ENCODE measurements at regions not wholly inside any gene's neighbourhood (a gene's known extent, or its start where the extent isn't known, plus 50 kb on each side); places are given as distances from the start of the nearest gene placed in this dataset.
"Not testable (repeated sequence)": the region's sequence is repeated elsewhere in the genome, so short reads cannot be mapped to it uniquely, and the experiment has no call there.

DNA sequence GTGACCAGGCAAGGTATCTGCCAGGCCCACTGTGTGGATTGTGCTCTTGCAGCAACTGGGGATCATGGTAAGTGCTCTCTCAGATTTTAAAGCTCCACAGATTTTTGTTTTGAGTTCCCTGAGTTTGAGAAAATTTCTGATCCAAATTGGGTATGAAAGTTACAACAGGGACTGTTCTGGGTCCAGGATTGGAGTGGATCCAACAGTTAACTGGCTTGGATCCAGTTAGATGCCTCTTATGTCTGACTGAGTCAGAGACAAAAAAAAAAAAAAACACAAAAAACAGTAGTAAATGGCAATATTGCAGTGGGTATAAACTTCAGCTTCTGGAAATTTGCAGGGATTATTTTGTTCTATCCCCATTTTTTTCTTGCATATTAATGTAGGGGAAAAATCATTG is 598.8 kb downstream of the C12orf50 start:
- DNase-seq (no peak), ATAC-seq (ENCODE audit: low read depth) (no peak)
- TF ChIP-seq, protein P1, sequence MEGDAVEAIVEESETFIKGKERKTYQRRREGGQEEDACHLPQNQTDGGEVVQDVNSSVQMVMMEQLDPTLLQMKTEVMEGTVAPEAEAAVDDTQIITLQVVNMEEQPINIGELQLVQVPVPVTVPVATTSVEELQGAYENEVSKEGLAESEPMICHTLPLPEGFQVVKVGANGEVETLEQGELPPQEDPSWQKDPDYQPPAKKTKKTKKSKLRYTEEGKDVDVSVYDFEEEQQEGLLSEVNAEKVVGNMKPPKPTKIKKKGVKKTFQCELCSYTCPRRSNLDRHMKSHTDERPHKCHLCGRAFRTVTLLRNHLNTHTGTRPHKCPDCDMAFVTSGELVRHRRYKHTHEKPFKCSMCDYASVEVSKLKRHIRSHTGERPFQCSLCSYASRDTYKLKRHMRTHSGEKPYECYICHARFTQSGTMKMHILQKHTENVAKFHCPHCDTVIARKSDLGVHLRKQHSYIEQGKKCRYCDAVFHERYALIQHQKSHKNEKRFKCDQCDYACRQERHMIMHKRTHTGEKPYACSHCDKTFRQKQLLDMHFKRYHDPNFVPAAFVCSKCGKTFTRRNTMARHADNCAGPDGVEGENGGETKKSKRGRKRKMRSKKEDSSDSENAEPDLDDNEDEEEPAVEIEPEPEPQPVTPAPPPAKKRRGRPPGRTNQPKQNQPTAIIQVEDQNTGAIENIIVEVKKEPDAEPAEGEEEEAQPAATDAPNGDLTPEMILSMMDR (IDR thresholded peaks at IDR 0.05) = no peak
- Mint-ChIP-seq H3K36me3 (ENCODE audit: low read depth) (no peaks in the 10 kb centered on the region), H3K27ac (no peak overlapping the region), H3K4me1 (no peaks in the 10 kb centered on the region), H3K27me3 (no peaks in the 10 kb centered on the region), H3K9me3 (peaks cover 10% of the 10 kb centered on the region), H3K4me3 (no peak overlapping the region)
- ChIA-PET POLR2A (no interaction called here), CTCF (no interaction called here)
- intact Hi-C loops (cut with micrococcal nuclease) = no loop called here

DNA sequence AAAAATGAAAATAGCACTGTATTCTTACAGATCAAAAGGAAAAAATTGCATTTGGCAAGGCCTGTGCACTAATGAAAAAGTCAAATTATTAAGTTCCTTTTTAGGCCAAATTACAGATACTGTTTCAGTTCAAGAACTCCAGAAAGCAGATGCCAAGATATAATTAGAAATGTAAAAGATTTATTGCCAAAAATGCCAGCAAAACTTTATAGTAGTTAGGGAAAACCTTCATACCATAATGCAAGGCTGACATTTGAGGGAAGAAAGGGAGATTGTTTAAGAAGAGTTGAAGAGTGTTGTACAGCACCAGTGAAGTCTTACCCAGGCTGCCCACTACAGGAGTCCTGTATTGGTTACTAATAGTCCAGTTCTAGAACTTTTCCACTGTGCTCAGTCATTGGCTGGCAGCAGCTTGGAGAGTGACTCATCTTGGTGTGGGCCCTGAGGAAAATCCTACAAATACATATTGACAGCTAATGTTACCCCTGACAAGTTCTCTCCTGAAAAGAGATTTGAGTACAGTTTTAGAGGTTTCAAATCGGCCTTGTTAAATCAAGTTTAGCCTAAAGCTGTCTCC is 600.4 kb downstream of the C12orf50 start:
- DNase-seq = no peak
- POLR2A ChIA-PET = no interaction called here
- H3K4me3 Mint-ChIP-seq = no peak overlapping the region
- CTCF ChIA-PET = no interaction called here
- no peak overlapping the region for H3K27ac Mint-ChIP-seq
- H3K9me3 Mint-ChIP-seq = peaks cover 10% of the 10 kb centered on the region
- no peaks in the 10 kb centered on the region for H3K27me3 Mint-ChIP-seq
- no peaks in the 10 kb centered on the region for H3K36me3 Mint-ChIP-seq (ENCODE audit: low read depth)
- TF ChIP-seq, protein P1 (IDR thresholded peaks at IDR 0.05) = no peak
- no peak for ATAC-seq (ENCODE audit: low read depth)
- intact Hi-C loops (cut with micrococcal nuclease) = no loop called here
- no peaks in the 10 kb centered on the region for H3K4me1 Mint-ChIP-seq

DNA sequence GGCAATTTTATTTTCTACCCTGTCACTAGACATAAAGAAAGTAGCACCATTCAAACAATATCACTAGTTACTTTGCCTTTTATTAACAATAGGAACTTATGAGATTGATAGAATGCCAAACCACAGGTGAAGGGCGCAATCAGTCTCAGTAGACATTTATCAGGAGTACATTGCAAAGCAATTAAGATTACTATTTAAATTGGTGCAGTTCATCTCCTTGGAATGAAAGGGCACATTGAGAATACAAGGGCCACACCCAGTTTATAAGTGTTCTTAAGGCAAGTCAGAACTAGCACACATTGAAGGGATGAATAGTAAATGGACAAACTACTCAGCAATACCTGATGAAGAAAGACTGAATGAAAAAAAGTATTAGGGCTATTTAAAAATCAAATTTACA is 601.4 kb downstream of the C12orf50 start:
- POLR2A ChIA-PET = no interaction called here
- ATAC-seq (ENCODE audit: low read depth) (no peak), DNase-seq (no peak)
- peaks cover 12% of the 10 kb centered on the region for H3K9me3 Mint-ChIP-seq
- no peak overlapping the region for H3K4me3 Mint-ChIP-seq
- no peaks in the 10 kb centered on the region for H3K27me3 Mint-ChIP-seq
- CTCF ChIA-PET = no interaction called here
- TF ChIP-seq, protein P1 (IDR thresholded peaks at IDR 0.05) = no peak
- no peaks in the 10 kb centered on the region for H3K36me3 Mint-ChIP-seq (ENCODE audit: low read depth)
- intact Hi-C loops (cut with micrococcal nuclease) = no loop called here
- no peaks in the 10 kb centered on the region for H3K4me1 Mint-ChIP-seq
- H3K27ac Mint-ChIP-seq = no peak overlapping the region

DNA sequence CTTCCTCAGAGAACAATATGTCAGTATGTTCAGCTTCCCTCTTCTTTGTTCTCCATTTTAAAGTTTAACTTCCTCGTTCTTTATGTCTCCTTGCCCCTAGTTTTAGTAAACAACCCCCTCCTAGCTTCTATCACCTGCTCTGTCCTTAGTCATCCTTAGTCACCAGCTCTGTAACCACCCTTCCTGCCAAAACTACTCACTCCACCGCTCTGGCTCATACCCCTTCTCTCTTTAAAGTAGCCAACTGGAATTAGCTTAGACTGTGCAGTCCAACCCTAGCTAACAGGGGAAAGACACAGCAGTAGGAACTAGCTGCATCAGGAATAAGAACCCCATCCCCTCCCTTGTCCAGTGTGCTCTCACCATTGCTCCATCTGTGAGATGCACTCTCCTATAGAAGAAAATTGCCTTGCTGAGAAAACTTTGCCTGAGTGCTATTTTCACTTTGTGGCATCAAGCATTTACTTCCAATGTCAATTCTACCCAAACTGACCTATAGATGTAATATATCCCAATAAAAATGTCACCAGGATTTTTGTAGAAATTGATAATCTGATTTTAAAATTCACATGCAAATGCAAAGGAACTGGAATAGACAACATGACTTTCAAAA is 603.2 kb downstream of the C12orf50 start:
- no peaks in the 10 kb centered on the region for H3K4me1 Mint-ChIP-seq
- DNase-seq = no peak
- ChIA-PET CTCF (no interaction called here), POLR2A (no interaction called here)
- no peak for ATAC-seq (ENCODE audit: low read depth)
- no peak overlapping the region for H3K27ac Mint-ChIP-seq
- TF ChIP-seq, protein P1 (IDR thresholded peaks at IDR 0.05) = no peak
- H3K9me3 Mint-ChIP-seq = peaks cover 13% of the 10 kb centered on the region
- no peaks in the 10 kb centered on the region for H3K27me3 Mint-ChIP-seq
- intact Hi-C loops (cut with micrococcal nuclease) = no loop called here
- no peaks in the 10 kb centered on the region for H3K36me3 Mint-ChIP-seq (ENCODE audit: low read depth)
- no peak overlapping the region for H3K4me3 Mint-ChIP-seq

DNA sequence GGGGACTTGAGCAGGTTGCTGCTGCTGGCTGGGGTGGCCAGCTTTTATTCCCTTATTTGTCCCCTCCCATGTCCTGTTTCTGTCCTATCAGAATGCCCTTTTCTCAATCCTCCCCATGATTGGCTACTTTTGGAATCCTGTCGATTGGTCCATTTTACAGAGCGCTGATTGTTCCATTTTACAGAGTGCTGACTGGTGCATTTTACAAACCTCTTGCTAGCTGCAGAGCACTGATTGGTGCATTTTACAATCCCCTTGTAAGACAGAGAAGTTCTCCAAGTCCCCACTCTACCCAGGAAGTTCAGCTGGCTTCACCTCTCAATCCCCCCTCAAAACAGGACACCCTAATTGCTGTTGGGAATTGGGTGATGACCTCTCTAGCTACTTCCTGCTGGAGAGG is 608.0 kb downstream of the C12orf50 start:
- intact Hi-C loops (cut with micrococcal nuclease); H3K4me3 Mint-ChIP-seq; H3K27me3 Mint-ChIP-seq; ATAC-seq (ENCODE audit: low read depth); H3K36me3 Mint-ChIP-seq (ENCODE audit: low read depth); DNase-seq; H3K4me1 Mint-ChIP-seq; POLR2A ChIA-PET; H3K27ac Mint-ChIP-seq; CTCF ChIA-PET: not testable (repeated sequence)
- peaks cover 17% of the 10 kb centered on the region for H3K9me3 Mint-ChIP-seq

DNA sequence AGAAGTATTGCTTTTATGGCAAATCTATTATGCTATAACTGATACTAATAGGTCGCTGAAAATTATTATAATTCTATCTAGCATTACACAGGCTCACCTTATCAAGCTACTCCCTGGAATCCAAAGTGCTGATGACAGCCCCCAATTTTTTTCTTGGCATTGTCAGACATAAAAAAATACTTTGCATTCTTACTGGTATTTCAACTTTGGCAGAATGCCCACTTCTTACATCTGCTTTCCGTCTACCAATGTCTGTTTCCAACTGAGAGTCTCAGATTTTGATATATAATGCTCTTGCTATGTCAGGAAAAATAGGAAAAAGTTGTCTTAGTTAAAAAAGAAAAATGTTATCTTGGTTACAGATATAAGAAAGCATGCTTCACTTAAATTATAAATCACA is 615.4 kb downstream of the C12orf50 start:
- intact Hi-C loops (cut with micrococcal nuclease) = no loop called here
- Mint-ChIP-seq H3K4me1 (no peaks in the 10 kb centered on the region), H3K27ac (no peak overlapping the region), H3K4me3 (no peak overlapping the region), H3K9me3 (peaks cover 13% of the 10 kb centered on the region), H3K36me3 (ENCODE audit: low read depth) (no peaks in the 10 kb centered on the region), H3K27me3 (no peaks in the 10 kb centered on the region)
- ChIA-PET POLR2A (no interaction called here), CTCF (no interaction called here)
- DNase-seq = no peak
- no peak for ATAC-seq (ENCODE audit: low read depth)
- TF ChIP-seq, protein P1 (IDR thresholded peaks at IDR 0.05) = no peak
